Activated CD4-positive, alpha-beta T cell treated with anti-CD3 and anti-CD28 coated beads, Interleukin-2, amount 50 U/mL, for 4 hours (primary cell): ENCODE measurements at regions not wholly inside any gene's neighbourhood (a gene's known extent, or its start where the extent isn't known, plus 50 kb on each side); places are given as distances from the start of the nearest gene placed in this dataset.

Source experiments
- DNase-seq, 2 experiments: peaks; one replicate each; pipeline ENCODE4 v3.0.0-alpha.2; 2020

DNA sequence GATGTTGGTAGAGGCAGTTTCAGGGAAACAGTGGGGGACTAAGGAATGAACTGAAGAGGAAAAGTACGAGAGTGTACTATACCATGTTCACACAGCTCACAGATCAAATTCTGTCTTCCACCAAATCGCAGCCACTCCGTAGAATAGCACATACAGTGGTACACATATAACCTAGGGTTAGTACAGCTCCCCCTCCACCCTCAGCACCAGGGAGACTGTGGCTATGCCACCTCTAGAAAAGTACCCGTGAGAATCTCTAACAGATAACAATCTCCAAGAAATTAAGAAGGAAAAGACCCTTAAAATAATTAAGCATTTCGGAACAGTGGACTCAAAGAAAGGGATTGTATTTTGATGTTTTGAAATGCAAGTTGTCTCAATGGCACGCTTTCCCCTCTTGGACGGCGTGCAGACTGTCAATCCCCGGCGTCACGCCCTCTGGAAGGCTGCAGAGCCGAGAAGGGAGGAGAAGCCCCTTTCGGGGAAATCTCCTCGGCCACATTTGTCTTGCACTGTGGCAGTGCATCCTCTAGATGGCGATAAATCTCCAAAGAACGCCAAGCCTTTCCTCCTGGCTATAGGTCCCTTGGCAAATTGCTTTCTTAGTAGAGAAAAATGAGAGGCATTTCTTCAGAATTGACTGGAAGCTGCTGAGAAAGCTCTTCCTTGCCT, 345.0 kb downstream of the REEP3 start:
- DNase-seq, result peak; percentile 2 to 6

DNA sequence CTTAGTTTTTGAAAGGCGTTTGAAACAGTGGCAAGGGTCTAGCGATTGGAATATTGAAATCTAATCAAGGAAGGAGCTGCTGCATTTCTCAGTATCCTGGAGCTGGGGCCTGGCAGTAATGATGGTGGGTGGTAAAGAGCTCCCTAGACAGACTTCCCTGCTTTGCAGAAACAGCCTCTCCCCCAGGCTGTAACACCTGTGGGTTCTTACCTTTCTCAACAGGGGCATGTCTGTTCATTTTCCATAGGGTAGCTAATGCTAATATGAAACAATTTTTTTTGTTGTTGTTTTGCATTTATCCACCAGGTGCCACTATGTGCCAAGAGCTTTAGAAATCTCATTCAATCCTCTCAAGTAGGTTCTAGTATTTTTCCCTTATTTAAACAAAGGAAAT, 345.5 kb downstream of the REEP3 start:
- no peak for DNase-seq

DNA sequence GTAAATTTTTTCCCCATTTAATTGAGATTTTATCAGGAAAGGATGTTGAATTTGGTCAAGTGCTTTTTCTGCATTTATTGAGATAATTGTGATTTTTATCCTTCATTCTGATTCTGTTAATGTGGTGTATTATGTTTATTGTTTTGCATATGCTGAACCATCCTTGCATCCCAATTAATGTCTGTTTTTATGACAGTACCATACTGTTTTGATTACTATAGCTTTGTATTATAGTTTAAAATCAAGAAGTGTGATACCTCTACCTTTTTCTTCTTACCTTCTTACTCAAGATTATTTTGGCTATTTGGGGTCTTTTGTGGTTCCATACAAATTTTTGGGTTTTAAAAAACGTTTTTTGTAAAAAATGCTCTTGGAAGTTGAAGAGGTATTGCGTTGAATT, 357.2 kb downstream of the REEP3 start:
- DNase-seq, result no peak

DNA sequence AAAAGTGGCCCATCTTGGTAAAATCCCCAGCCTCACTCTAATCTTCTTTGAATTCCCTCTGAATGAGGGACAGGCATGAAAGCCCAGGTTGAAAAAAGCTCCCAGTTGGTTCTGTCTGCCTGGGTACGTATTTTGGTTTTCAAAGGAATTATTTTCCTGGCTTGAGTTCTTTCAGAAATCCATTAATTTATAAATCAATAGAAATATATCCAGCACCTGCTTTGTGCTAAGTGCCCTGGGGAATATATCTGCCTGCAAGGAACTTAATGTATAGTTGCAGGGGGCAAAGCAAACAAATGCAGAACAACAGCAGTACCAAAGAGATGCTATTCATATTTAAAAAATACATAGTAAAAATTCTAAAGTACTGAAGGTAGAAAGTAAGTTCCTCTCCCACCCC, 362.7 kb downstream of the REEP3 start:
- DNase-seq, result no peak

DNA sequence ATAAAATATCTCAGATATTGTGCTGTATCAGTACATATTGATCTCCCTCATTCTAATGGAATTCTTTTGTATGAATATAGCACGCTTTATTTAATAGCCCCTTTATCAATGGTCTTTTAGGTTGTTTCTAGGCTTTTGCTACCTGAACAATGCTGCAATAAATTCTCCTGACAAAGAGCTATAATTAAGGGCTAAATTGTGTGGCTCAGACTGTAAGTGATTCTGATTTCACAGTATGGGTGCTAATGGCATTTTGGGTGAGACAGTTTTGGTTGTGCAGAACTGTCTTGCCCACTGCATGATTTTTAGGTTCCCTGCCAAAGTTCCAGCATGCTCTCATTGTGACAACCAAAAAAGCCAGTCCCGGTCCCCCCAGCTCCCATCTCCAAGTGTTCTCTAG, 363.2 kb downstream of the REEP3 start:
- DNase-seq, result no peak

DNA sequence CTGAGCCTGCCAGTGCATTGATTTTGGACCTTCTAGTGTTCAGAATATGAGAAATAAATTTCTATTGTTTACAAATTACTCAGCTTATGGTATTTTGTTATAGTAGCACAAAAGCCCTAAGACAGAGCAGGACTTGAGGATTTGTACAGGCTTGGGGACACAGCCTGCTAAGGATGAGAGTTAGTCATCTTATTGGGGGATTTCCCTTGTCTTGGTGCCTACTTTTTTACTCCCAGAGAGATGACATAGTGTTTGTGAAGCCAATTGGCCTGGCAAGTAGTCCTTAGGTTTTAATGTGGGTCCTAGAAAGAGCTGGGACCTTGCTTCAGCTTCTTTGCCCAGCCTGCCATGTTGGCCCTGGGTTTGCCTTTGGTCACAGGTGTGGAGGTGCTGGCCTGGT, 364.0 kb downstream of the REEP3 start:
- no peak for DNase-seq

DNA sequence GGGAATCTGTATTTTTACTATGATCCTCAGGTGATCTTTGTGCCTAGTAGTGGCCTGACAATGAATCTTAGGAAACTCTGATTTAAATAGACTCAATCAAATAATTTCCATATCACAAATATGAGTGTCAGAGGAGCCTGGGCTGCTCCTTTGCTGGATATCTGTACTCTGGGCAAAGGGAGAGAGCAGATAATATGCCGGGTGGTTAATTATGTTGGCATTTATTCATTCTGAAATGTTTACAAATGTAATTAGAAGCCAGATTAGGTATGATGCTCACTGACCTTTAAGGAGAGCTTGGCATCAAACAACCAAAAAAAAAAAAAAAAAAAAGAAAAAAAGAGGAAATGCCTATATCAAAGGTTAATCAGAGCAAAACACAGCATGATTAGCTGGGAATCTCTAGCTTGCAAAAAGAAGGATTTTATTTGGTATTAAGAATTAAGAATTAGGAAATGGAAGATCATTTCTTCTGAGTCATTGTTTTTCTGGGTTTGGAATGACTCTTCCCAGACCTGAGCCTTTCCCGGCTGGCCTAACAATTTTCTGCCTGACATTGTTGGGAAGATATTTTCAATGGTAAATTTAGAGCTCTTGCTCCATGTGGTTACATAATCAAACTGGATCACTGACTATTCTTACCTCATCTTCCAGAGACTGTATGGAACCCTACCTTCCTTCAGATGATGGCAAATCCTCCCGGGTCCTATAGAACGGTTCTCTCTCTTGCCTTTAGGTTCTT, 365.3 kb downstream of the REEP3 start:
- DNase-seq, result no peak

DNA sequence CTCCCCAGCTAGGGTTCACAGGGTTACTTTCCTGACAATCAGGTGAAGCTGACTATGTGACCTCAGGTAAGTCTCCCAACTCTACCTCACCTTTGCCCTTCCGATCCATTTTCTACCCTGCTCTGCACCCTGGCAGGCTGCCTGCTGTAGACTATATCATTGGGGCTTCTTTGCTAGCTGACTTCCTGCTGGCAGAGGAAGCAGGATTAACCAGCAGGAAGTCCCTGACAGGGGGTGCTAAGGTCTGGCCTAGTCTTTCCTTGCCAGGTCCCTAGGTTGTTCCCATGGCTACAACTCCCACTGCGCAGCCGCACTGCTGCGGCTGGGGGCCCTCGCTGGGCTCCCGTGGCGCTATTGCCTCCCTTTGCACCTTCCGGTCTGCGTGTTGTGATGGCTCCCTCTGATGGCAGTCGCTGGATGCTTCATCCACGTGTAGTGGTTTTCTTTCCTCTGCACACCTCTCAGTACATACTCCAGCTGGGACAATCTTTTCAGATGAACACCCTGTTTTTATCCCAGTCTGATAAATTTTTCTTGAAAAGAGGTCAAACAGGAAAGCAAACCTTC, 365.9 kb downstream of the REEP3 start:
- DNase-seq, result no peak

DNA sequence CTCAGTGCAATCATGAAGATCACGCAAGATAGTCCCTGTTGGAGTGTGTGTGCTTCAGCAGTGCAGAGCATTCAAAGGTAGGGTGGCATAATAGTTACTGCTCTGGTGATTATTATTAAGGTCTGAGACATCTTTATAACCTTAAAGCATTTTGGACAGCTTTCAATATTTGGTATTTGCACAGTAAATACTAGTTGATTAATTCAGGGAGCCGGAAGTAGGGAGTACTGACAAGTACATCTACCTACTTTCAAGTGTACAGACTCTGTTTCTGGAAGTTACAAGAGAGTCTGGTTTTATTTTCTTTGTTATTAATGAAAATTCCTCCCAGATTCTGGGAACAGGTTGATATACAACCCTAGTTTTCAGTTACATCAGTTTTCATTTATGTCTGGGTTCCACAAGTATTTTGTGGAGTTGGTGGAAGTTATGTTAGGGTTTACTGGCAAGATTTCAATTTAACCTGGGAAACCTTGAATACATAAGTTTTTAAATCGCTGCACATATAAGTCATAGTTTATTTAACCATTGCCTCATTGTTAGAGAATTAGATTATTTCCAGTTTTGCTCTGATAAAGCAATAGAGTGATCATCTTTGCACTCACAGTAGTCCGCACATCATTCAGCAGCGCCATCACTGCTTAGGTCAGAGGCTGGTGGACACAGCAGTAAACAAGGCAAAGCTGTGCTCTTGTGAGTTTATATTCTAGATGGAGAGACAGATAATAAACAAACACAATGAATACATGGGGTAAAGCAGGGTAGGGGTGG, 366.6 kb downstream of the REEP3 start:
- DNase-seq, result no peak

DNA sequence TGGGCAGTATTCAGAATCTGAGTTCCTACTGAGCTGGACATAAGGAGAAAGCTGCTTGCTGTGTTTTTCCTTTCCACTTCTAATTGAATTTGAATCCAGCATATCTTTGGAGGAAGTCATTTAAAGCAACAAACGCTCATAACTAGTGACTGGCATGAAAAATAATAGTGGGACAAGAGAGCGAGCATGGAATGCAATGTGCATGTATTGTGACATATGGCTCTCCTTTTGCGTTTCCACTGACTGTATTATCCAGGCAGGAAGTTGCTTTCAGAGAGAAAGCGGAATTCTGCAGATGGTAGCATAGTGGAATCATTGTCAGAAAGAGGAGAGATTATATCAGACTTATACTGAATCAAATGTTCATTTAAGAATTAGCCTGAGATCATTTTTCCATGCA, 368.6 kb downstream of the REEP3 start:
- DNase-seq, result no peak

DNA sequence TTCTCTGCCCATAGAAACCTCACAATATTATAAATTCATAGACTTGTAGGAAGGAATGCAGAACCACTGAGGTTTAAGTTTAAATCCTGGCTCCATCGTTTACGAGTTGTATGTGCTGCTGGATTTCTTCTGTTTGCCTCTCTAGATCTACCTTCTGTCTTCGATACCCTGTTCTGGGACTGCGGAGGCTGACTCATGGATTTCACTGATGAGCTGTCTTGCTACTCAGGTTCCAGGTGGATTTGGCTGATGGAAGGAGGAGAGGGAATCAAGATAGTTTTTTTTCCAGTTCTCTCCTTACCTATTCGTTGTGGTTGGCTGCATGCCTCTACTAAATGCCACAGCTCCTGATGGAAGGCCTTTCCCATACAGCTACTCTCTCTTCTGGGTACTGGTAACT, 375.8 kb downstream of the REEP3 start:
- DNase-seq, result no peak

DNA sequence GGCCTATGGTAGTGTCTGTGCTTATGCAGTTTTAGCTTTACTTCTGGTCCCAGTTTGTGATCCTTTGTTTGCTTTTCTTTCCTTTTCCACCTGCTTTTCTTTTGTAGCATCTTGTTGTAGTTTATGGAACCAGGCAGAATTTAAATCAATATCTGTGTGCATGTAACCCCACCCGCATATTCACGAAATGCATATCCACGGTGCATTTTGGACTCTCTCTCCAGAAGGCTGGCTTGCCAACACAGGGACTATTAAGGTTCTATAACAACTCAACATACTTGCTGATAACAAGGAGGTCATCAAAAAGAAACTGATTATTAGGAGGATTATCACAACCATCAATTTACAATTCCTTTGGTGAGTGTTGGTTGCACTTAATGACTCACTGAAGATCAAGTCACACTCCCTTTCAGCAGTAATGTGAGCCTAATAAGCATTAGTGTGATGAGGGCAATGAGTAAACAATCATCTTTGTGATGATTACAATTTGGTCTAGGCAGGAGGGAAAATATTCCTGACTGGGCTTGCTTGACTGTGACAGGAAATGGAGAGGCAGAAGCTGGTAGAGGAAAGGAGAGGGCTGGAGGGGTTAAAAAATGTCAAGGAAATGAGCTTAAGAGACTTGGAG, 378.6 kb downstream of the REEP3 start:
- DNase-seq, result no peak

DNA sequence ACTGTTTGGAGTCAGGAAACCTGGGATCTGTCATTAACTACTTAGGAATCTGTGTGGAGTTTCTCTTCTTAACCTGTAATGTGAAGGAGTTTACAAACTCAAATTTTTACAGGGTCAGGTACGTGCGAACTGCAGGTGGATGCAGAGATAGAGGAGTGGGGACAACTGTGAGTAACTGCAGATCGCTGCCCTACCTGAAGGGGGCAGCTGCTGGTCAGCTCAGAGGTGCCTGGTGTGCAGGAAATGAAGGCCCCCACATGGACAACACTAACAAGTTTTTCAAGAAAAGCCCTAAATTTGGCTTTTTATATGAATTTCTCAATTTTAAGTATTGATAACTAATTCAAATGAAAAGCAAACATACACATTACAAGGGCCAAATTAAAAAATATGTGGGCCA, 380.0 kb downstream of the REEP3 start:
- no peak for DNase-seq

DNA sequence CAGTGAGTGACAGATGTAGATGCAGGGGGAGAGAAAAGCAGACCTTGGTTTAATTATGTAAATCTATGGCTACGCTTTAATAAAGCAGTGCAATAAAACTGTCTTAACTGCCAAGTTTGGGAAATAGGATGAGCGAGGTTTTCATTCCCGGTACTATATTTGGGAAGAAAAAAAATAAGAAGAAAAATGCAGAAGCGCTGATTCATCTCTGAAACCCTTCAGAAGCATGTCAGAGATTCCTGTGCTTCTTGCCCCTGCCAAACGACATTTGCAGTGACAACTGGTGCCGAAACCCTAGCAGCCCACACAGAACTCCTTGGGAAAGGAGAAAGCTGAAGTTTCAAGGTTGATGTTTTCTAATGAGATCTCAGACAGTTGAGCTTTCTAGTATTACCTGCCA, 380.7 kb downstream of the REEP3 start:
- no peak for DNase-seq

DNA sequence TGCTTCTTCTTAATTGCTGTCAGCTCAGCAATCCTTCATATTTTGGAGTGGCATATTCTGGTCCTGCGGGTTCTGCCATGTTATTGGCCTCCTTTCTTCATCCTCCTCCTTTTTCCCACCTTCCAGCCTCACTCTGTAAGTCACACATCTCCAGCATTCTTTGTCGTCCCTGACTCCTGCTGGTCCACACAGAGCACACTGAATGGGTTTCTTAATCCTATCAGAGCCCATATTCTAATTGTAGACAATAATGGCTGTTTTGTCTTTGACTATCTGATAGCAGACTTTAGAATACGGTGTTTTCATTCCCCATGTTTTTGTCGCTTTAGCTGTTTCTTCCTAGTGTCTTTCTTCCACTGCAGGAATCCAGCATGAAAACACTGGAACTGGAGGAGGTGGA, 389.6 kb downstream of the REEP3 start:
- DNase-seq, result no peak

DNA sequence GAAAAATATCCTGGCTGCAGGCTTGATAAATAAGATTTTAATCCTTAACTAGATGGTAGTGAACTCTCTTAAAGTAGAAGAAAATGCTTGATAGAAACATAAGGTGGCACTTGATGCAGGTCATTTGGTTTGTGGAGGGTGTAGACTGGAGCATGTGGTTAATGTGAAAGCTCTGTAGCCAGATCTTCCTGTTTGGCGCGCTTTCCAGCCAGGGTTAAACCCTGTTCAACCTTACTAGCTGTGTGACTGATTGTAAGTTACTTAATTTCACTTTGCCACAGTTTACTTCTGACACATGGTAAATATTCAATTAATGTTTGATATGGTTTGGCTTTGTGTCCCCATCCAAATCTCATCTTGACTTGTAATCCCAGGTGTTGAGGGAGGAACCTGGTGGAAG, 394.0 kb downstream of the REEP3 start:
- DNase-seq, result no peak

DNA sequence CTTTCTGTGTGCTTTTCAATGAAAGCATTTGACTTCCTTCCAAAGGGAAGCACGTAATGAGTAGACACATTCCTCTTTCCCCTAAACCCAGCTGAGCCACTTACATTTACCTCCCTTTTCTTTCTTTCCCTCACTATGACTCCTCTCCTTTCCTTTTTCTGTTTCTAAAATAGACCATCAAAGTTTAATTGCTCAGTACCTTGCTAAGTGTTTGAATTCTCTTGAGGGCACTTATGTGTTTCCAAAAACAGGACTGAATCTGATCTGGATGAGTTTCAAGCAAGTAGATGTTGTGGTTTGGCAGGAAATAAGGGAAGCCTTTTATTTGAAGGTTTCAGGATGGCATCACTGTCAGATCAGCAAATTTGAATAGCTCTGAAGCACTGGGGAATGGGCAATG, 396.2 kb downstream of the REEP3 start:
- no peak for DNase-seq

DNA sequence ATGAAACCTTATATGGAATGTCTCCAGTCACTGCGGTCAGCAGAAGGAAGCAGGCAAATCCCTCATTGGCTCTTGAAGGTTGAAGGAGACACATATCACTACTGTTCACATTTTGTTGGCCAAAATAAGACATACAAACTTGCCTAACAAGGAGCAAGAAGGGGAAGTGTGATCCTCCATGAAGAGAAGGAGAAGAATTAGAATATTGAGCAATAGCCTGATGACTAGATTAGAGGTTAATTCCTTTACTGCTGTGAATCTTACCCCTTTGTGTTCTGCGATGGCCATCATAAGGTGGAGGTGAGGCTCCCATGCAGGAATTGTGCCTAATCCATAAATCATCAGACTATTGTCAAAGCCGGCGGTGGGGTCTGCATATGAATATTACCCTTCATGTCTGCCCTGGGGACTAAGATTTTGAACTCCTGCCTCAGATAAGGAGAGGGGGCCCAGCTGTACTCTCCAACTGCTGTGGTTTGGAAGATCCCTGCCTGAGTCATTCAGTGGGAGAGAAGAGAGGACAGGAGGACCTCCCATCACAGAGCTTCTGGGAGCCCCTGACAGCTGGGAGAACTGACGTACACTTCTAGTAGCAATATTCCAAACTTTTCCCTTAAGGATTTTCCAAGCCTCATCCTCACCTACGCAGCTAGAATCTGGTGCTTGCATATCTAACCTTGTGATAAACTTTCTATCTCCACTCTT, 398.5 kb downstream of the REEP3 start:
- DNase-seq, result no peak

DNA sequence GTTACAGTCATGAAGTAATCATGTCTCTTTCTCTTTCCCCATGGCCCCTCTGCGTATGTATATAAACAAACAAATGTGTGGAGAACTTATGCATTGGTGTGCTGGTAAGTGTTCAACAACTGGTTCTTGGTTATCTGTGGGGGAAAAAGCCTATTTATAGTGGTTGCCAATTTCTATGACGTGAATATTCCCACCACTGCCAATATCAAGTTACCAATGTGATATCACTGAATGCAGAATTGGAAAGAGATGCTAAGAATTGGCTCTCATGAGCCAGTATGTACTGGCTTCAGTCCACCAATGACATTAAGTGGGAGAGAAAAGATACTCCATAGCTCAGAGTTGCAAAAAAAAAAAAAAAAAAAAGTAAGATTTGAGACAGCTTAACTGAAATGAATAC, 399.7 kb downstream of the REEP3 start:
- DNase-seq, result no peak

DNA sequence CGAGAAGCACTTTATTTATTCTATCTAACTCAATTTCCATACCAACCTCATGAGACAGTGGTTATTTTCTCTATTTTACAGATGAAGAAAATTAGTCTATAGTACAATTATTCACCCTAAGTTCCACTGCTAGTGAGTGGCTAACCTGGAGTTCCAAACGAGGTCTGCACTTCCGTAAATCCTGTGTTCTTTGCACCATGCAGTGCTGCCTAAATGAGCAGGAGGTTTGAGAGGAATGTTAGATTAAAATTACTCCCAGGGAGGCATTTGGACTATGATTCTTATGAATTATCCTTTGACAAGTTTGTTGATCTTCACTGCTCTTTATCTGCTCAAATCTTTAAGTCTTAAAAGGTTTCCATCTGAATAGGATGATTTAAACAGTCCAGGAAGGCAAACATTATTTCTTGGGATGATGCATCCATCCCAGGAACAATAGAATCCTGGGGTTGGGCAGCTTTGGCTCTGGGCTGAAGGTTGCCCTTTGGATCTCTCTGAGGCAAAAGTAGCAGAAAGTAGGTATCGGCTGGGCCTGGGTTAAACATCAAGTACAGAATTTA, 400.8 kb downstream of the REEP3 start:
- no peak for DNase-seq

DNA sequence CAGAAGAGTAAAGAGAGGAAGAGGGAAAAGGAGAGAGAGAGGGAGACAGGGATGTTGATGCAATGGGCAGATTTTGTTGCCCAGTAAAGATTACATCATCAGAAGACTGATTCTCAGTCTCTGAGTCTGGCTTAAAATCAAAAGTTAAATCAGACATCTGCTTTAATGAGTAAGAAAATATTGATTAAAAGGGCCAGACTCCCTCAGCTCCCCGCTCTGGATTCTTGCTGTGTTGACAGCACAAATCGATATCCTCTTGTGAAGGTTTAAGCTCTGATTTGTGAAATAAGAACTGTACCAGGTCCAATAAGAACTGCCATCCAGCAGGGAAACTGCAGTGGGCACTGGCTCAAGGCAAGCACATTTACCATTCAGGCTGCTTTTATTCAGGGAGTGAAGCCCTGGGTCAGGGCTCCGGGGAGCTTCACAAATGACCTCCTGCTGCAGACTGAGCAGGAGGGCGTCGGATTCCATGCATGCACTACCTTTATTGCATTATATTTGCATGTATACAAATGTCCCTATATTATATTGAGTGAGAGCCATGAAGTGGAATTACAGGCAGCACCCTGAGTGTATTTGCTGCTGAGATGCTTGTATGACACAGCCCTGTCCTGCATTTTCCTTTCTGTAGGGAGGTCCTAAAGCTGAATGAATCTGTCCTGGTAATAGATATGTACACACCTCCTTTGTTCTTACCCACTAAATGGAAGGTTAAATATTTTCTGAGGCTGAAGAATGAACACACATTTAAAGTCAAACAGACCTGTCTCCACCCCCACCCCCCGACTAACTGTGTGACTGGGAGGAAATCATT, 401.5 kb downstream of the REEP3 start:
- DNase-seq, result no peak
